CD4-positive, alpha-beta T cell (primary cell): ENCODE measurements at regions not wholly inside any gene's neighbourhood (a gene's known extent, or its start where the extent isn't known, plus 50 kb on each side); places are given as distances from the start of the nearest gene placed in this dataset.
A peak's percentile ranks its signal among the peaks of the same experiment; 100 is the strongest.

Experiments used
- ATAC-seq: fragments of 200-7000 bp; cut with Tn5 transposase; one replicate; pipeline ENCODE4 v1.10.0; 2022; ENCODE audit warnings: mild to moderate bottlenecking; ENCODE audit not compliant: poor library complexity
- CTCF ChIA-PET: fragments of 350-600 bp; sonication (Branson Sonifier 250); formaldehyde crosslinking; loops from one replicate; lab custom pipeline; 2021; ENCODE audit warnings: antibody characterized with exemption, inconsistent platforms; lab: Charles Lee
- POLR2A ChIA-PET: fragments of 350-600 bp; sonication (Branson Sonifier 250); formaldehyde crosslinking; loops from one replicate; lab custom pipeline; 2021; ENCODE audit warnings: antibody characterized with exemption, inconsistent platforms; lab: Charles Lee
- DNase-seq, 14 experiments: peaks; one replicate each; pipeline ENCODE4 v3.0.0-alpha.2; 2013 to 2020; ENCODE audit warnings: mixed read lengths in 2 of 14
- H3K27ac ChIP-seq, 2 donors: one replicate each; pipeline versions ENCODE4 v1.5.1 to v1.7.0; 2013; ENCODE audit warnings: low read length in 2 of 2, low read depth in 1 of 2, mild to moderate bottlenecking in 1 of 2
- H3K27me3 ChIP-seq, 2 experiments: 1 replicate in 1 of 2; 2 replicates in 1 of 2; pipeline versions ENCODE4 v1.6.1 to v1.7.0; 2013; ENCODE audit warnings: low read length in 2 of 2, control low read depth in 1 of 2, mild to moderate bottlenecking in 1 of 2, moderate library complexity in 1 of 2; ENCODE audit not compliant: insufficient read depth in 2 of 2, control insufficient read depth in 1 of 2
- H3K36me3 ChIP-seq: one replicate; pipeline ENCODE4 v1.6.1; 2013; ENCODE audit warnings: low read length, control low read depth; ENCODE audit not compliant: insufficient read depth
- H3K4me1 ChIP-seq: one replicate; pipeline ENCODE4 v1.6.1; 2013; ENCODE audit warnings: low read length, control low read depth; ENCODE audit not compliant: insufficient read depth
- H3K4me3 ChIP-seq: one replicate; pipeline ENCODE4 v1.5.1; 2013; ENCODE audit warnings: mild to moderate bottlenecking, low read length, moderate library complexity
- H3K9me3 ChIP-seq, 2 experiments: 1 replicate in 1 of 2; 2 replicates in 1 of 2; pipeline versions ENCODE4 v1.6.1 to v1.7.0; 2013; ENCODE audit warnings: low read length in 2 of 2, mild to moderate bottlenecking in 2 of 2, control low read depth in 1 of 2, moderate library complexity in 1 of 2; ENCODE audit not compliant: control insufficient read depth in 1 of 2, insufficient read depth in 1 of 2
- H3K27ac Mint-ChIP-seq: one replicate; pipeline ENCODE4 v1.8.0; 2020; ENCODE audit warnings: mixed read lengths
- H3K27me3 Mint-ChIP-seq: one replicate; pipeline ENCODE4 v1.8.0; 2021; ENCODE audit warnings: mixed read lengths
- H3K36me3 Mint-ChIP-seq: one replicate; pipeline ENCODE4 v1.8.0; 2021; ENCODE audit warnings: low read depth, mixed read lengths
- H3K4me1 Mint-ChIP-seq: one replicate; pipeline ENCODE4 v1.8.0; 2021; ENCODE audit warnings: low read depth, mixed read lengths
- H3K4me3 Mint-ChIP-seq: one replicate; pipeline ENCODE4 v1.8.0; 2020; ENCODE audit warnings: mild to moderate bottlenecking, mixed read lengths
- H3K9me3 Mint-ChIP-seq: one replicate; pipeline ENCODE4 v1.8.0; 2020; ENCODE audit warnings: mixed read lengths
- intact Hi-C, 2 experiments: fragments of 100-400 bp; cut with DNase I in 1 of 2; cut with micrococcal nuclease in 1 of 2; formaldehyde crosslinking; loops; one replicate each; pipeline versions ENCODE4 v1.15.1 to v1.9.0; 2023 to 2025; cut with DNase I, micrococcal nuclease
- TF ChIP-seq, protein P1 (sequence below): fragments of 200-600 bp; IDR thresholded peaks from one replicate; pipeline ENCODE4 v1.8.0; 2022; ENCODE audit warnings: antibody characterized with exemption, mild to moderate bottlenecking

DNA sequence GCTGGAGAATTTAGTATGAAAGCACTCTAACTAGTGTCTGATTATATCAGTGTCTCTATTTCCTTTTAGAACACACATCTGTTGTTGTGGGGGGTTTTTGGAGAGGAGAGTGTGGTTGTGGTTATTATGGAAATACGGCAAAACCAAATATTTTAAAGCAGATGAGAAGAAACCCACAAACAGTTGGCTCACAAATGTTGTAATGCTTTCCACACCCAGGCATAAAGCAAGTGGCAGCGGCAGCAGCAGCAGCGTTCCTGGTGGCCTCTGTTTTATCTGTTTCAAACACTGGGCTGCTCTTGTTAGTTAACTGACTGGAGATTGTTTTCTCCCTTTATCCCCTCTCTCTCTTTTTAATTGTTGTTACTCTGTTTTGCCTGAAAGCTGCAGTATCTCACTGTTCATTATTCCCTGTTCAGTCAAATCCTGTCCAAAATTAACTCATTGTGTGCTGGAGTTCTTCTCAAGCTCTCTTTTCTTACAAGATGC lies 1045.5 kb upstream of the NR2F2 start:
- peak in 3 of 14 experiments; percentile 2 to 14 (median 6) for DNase-seq
- no peak overlapping the region for H3K27ac ChIP-seq
- TF ChIP-seq, protein P1, sequence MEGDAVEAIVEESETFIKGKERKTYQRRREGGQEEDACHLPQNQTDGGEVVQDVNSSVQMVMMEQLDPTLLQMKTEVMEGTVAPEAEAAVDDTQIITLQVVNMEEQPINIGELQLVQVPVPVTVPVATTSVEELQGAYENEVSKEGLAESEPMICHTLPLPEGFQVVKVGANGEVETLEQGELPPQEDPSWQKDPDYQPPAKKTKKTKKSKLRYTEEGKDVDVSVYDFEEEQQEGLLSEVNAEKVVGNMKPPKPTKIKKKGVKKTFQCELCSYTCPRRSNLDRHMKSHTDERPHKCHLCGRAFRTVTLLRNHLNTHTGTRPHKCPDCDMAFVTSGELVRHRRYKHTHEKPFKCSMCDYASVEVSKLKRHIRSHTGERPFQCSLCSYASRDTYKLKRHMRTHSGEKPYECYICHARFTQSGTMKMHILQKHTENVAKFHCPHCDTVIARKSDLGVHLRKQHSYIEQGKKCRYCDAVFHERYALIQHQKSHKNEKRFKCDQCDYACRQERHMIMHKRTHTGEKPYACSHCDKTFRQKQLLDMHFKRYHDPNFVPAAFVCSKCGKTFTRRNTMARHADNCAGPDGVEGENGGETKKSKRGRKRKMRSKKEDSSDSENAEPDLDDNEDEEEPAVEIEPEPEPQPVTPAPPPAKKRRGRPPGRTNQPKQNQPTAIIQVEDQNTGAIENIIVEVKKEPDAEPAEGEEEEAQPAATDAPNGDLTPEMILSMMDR, result no peak
- no peaks in the 10 kb centered on the region for H3K27me3 ChIP-seq
- H3K4me3 Mint-ChIP-seq, result no peak overlapping the region
- intact Hi-C loops, result no loop called here
- H3K4me3 ChIP-seq, result no peak overlapping the region
- H3K36me3 ChIP-seq, result no peaks in the 10 kb centered on the region
- peaks cover 11% of the 10 kb centered on the region for H3K4me1 Mint-ChIP-seq
- no peaks in the 10 kb centered on the region for H3K36me3 Mint-ChIP-seq
- peaks cover 41% of the 10 kb centered on the region for H3K27me3 Mint-ChIP-seq
- ChIA-PET CTCF (interaction anchor here (0.6 kb wide), 1 partner anchor 784 kb away, joined by 3 read pairs; no protein-coding TSS in a partner anchor), POLR2A (no interaction called here)
- ATAC-seq, result no peak
- H3K4me1 ChIP-seq, result peaks cover 2% of the 10 kb centered on the region
- no peaks in the 10 kb centered on the region for H3K9me3 Mint-ChIP-seq
- H3K27ac Mint-ChIP-seq, result no peak overlapping the region
- H3K9me3 ChIP-seq, result no peaks in the 10 kb centered on the region

DNA sequence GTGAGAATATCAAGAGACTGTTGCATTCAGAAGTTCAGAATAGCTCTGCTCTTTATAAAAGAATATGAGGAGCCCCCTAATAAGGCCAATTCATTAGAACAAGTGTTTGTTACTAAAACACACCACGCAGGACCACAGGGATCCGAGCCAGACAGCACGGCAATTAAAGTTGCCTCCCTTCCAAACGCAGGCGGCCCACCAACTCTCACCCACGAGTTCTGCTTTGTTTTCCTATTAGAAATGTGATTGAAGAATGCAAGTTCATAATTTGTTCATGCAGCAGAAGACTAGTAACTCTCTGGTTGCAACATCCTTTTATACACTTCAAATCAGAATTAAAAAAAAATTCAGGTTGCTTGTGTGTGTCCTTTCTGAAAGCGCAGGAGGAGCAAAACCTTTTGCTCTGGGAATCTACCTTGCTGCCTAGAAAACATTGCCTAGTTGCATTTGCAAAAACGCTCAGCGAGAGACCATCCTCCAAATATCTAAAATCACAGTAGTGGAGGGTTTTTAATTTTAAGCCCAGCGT lies 1044.1 kb upstream of the NR2F2 start:
- H3K27ac Mint-ChIP-seq, result no peak overlapping the region
- ATAC-seq, result no peak
- DNase-seq, result no peak
- intact Hi-C loops, result no loop called here
- H3K27me3 ChIP-seq, result no peaks in the 10 kb centered on the region
- H3K4me3 Mint-ChIP-seq, result no peak overlapping the region
- H3K4me1 Mint-ChIP-seq, result peaks cover 11% of the 10 kb centered on the region
- H3K27me3 Mint-ChIP-seq, result peaks cover 40% of the 10 kb centered on the region
- H3K27ac ChIP-seq, result no peak overlapping the region
- no peaks in the 10 kb centered on the region for H3K36me3 Mint-ChIP-seq
- CTCF ChIA-PET, result no interaction called here
- TF ChIP-seq, protein P1, result no peak
- POLR2A ChIA-PET, result no interaction called here
- peaks cover 2% of the 10 kb centered on the region for H3K4me1 ChIP-seq
- no peak overlapping the region for H3K4me3 ChIP-seq
- no peaks in the 10 kb centered on the region for H3K36me3 ChIP-seq
- H3K9me3 Mint-ChIP-seq, result no peaks in the 10 kb centered on the region
- no peaks in the 10 kb centered on the region for H3K9me3 ChIP-seq

DNA sequence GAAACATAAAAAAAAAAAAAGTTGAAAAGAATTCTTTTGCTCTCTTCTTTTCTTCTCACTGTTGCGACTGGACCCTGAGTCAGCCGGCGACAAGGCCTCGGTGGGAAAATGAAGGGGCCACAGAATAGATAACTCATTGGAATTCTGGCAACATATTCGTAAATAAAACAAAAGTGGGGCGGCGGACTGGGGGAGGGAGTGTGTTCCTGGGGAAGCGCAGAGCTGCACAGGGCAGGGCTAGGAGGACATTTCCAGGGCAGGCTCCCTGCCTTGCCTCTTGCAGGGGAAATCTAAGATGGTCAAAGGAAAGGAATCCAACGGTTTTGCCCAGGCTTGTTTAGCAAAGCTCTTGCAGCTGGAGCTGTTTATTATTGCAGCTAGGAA lies 1042.8 kb upstream of the NR2F2 start:
- Histone ChIP-seq H3K4me3 (no peak overlapping the region), H3K27me3 (no peaks in the 10 kb centered on the region), H3K27ac (no peak overlapping the region), H3K9me3 (no peaks in the 10 kb centered on the region), H3K36me3 (no peaks in the 10 kb centered on the region), H3K4me1 (peaks cover 2% of the 10 kb centered on the region)
- Mint-ChIP-seq H3K4me3 (no peak overlapping the region), H3K4me1 (peaks cover 11% of the 10 kb centered on the region), H3K27ac (no peak overlapping the region), H3K9me3 (no peaks in the 10 kb centered on the region), H3K27me3 (peaks cover 39% of the 10 kb centered on the region), H3K36me3 (no peaks in the 10 kb centered on the region)
- intact Hi-C loops, result no loop called here
- TF ChIP-seq, protein P1, result no peak
- ATAC-seq (no peak), DNase-seq (no peak)
- ChIA-PET POLR2A (no interaction called here), CTCF (interaction anchor here (0.7 kb wide), 1 partner anchor 11 kb away, joined by 3 read pairs; no protein-coding TSS in a partner anchor)
